ENCODE measurements at regions not wholly inside any gene's neighbourhood (a gene's known extent, or its start where the extent isn't known, plus 50 kb on each side); places are given as distances from the start of the nearest gene placed in this dataset.

DNA sequence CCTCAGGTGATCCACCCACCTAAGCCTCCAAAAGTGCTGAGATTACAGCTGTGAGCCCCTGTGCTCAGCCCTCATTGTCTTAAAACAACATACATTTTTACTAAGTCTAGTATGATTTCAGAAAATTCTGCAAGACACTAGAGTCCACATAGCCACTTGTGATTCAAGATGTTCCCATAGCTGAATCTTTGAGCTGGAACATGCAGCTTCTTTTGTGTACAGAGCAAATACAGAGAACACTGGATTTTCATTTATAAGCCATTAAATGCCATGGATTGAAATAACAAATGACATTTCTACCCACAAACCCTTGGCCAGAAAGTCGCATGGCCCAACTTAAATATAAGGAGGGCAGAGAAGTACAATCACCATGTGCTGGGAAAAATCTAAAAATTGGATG lies 1489.2 kb upstream of the GBE1 start:
- Mint-ChIP-seq H3K4me3 (no peak overlapping the region), H3K27me3 (ENCODE audit: insufficient read depth, low read depth, poor library complexity) (no peaks in the 10 kb centered on the region), H3K36me3 (ENCODE audit: low read depth) (no peaks in the 10 kb centered on the region), H3K4me1 (no peaks in the 10 kb centered on the region), H3K27ac (no peak overlapping the region), H3K9me3 (0 out of 3 replicates have a peak, but pooled peaks cover under 1% of the 10 kb centered on the region)
- no peak overlapping the region for H3K27ac ChIP-seq (ENCODE audit: low read depth)
- H3K79me2 ChIP-seq (replicated peaks; ENCODE audit: insufficient read depth), result no peaks in the 10 kb centered on the region
- H3F3A ChIP-seq (replicated peaks; ENCODE audit: low read depth), result no peaks in the 10 kb centered on the region
- H3K36me3 ChIP-seq (ENCODE audit: insufficient read depth), result no peaks in the 10 kb centered on the region
- no peak for DNase-seq (ENCODE audit: low spot score)
- no peak overlapping the region for H3K4me2 ChIP-seq
- no peaks in the 10 kb centered on the region for H3K4me1 ChIP-seq (ENCODE audit: insufficient read depth)
- peaks cover 4% of the 10 kb centered on the region for H3K9me2 ChIP-seq (ENCODE audit: insufficient read depth)
- no peaks in the 10 kb centered on the region for H4K20me1 ChIP-seq (replicated peaks; ENCODE audit: insufficient read depth)
- ATAC-seq, result no peak
- H2AFZ ChIP-seq, result 0 out of 2 replicates have a peak overlapping the region, but pooled peaks have one; percentile 4
- no peak overlapping the region for H3K4me3 ChIP-seq
- H3K27me3 ChIP-seq (ENCODE audit: insufficient read depth), result no peaks in the 10 kb centered on the region
- TF ChIP-seq, protein P1, sequence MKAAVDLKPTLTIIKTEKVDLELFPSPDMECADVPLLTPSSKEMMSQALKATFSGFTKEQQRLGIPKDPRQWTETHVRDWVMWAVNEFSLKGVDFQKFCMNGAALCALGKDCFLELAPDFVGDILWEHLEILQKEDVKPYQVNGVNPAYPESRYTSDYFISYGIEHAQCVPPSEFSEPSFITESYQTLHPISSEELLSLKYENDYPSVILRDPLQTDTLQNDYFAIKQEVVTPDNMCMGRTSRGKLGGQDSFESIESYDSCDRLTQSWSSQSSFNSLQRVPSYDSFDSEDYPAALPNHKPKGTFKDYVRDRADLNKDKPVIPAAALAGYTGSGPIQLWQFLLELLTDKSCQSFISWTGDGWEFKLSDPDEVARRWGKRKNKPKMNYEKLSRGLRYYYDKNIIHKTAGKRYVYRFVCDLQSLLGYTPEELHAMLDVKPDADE (IDR thresholded peaks at IDR 0.05), result no peak
- TF ChIP-seq NANOG (IDR thresholded peaks at IDR 0.05; ENCODE audit: borderline replicate concordance) (no peak), ZNF114 (CRISPR knock-in tag; IDR thresholded peaks at IDR 0.05) (no peak), JUNB (IDR thresholded peaks at IDR 0.05; ENCODE audit: unreplicated experiment) (no peak), EZH2 (IDR thresholded peaks at IDR 0.05; ENCODE audit: low read depth, unreplicated experiment) (no peak), EZH2phosphoT487 (IDR thresholded peaks at IDR 0.05; ENCODE audit: unreplicated experiment) (no peak), STAT1 (IDR thresholded peaks at IDR 0.05; ENCODE audit: unreplicated experiment) (no peak), POLR2AphosphoS5 (IDR thresholded peaks at IDR 0.05; ENCODE audit: low read depth) (no peak), CREB1 (CRISPR knock-in tag; IDR thresholded peaks at IDR 0.05; ENCODE audit: low read depth) (no peak), ZNF331 (CRISPR knock-in tag; IDR thresholded peaks at IDR 0.05; ENCODE audit: low read depth) (no peak)
- TF ChIP-seq, protein P2, sequence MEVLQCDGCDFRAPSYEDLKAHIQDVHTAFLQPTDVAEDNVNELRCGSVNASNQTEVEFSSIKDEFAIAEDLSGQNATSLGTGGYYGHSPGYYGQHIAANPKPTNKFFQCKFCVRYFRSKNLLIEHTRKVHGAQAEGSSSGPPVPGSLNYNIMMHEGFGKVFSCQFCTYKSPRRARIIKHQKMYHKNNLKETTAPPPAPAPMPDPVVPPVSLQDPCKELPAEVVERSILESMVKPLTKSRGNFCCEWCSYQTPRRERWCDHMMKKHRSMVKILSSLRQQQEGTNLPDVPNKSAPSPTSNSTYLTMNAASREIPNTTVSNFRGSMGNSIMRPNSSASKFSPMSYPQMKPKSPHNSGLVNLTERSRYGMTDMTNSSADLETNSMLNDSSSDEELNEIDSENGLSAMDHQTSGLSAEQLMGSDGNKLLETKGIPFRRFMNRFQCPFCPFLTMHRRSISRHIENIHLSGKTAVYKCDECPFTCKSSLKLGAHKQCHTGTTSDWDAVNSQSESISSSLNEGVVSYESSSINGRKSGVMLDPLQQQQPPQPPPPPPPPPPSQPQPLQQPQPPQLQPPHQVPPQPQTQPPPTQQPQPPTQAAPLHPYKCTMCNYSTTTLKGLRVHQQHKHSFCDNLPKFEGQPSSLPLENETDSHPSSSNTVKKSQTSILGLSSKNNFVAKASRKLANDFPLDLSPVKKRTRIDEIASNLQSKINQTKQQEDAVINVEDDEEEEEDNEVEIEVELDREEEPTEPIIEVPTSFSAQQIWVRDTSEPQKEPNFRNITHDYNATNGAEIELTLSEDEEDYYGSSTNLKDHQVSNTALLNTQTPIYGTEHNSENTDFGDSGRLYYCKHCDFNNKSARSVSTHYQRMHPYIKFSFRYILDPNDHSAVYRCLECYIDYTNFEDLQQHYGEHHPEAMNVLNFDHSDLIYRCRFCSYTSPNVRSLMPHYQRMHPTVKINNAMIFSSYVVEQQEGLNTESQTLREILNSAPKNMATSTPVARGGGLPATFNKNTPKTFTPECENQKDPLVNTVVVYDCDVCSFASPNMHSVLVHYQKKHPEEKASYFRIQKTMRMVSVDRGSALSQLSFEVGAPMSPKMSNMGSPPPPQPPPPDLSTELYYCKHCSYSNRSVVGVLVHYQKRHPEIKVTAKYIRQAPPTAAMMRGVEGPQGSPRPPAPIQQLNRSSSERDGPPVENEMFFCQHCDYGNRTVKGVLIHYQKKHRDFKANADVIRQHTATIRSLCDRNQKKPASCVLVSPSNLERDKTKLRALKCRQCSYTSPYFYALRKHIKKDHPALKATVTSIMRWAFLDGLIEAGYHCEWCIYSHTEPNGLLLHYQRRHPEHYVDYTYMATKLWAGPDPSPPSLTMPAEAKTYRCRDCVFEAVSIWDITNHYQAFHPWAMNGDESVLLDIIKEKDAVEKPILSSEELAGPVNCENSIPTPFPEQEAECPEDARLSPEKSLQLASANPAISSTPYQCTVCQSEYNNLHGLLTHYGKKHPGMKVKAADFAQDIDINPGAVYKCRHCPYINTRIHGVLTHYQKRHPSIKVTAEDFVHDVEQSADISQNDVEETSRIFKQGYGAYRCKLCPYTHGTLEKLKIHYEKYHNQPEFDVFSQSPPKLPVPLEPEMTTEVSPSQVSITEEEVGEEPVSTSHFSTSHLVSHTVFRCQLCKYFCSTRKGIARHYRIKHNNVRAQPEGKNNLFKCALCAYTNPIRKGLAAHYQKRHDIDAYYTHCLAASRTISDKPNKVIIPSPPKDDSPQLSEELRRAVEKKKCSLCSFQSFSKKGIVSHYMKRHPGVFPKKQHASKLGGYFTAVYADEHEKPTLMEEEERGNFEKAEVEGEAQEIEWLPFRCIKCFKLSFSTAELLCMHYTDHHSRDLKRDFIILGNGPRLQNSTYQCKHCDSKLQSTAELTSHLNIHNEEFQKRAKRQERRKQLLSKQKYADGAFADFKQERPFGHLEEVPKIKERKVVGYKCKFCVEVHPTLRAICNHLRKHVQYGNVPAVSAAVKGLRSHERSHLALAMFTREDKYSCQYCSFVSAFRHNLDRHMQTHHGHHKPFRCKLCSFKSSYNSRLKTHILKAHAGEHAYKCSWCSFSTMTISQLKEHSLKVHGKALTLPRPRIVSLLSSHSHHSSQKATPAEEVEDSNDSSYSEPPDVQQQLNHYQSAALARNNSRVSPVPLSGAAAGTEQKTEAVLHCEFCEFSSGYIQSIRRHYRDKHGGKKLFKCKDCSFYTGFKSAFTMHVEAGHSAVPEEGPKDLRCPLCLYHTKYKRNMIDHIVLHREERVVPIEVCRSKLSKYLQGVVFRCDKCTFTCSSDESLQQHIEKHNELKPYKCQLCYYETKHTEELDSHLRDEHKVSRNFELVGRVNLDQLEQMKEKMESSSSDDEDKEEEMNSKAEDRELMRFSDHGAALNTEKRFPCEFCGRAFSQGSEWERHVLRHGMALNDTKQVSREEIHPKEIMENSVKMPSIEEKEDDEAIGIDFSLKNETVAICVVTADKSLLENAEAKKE (CRISPR knock-in tag; IDR thresholded peaks at IDR 0.05), result no peak
- TF ChIP-seq, protein P3, sequence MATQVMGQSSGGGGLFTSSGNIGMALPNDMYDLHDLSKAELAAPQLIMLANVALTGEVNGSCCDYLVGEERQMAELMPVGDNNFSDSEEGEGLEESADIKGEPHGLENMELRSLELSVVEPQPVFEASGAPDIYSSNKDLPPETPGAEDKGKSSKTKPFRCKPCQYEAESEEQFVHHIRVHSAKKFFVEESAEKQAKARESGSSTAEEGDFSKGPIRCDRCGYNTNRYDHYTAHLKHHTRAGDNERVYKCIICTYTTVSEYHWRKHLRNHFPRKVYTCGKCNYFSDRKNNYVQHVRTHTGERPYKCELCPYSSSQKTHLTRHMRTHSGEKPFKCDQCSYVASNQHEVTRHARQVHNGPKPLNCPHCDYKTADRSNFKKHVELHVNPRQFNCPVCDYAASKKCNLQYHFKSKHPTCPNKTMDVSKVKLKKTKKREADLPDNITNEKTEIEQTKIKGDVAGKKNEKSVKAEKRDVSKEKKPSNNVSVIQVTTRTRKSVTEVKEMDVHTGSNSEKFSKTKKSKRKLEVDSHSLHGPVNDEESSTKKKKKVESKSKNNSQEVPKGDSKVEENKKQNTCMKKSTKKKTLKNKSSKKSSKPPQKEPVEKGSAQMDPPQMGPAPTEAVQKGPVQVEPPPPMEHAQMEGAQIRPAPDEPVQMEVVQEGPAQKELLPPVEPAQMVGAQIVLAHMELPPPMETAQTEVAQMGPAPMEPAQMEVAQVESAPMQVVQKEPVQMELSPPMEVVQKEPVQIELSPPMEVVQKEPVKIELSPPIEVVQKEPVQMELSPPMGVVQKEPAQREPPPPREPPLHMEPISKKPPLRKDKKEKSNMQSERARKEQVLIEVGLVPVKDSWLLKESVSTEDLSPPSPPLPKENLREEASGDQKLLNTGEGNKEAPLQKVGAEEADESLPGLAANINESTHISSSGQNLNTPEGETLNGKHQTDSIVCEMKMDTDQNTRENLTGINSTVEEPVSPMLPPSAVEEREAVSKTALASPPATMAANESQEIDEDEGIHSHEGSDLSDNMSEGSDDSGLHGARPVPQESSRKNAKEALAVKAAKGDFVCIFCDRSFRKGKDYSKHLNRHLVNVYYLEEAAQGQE (IDR thresholded peaks at IDR 0.05; ENCODE audit: unreplicated experiment), result no peak
- TF ChIP-seq, protein P4, sequence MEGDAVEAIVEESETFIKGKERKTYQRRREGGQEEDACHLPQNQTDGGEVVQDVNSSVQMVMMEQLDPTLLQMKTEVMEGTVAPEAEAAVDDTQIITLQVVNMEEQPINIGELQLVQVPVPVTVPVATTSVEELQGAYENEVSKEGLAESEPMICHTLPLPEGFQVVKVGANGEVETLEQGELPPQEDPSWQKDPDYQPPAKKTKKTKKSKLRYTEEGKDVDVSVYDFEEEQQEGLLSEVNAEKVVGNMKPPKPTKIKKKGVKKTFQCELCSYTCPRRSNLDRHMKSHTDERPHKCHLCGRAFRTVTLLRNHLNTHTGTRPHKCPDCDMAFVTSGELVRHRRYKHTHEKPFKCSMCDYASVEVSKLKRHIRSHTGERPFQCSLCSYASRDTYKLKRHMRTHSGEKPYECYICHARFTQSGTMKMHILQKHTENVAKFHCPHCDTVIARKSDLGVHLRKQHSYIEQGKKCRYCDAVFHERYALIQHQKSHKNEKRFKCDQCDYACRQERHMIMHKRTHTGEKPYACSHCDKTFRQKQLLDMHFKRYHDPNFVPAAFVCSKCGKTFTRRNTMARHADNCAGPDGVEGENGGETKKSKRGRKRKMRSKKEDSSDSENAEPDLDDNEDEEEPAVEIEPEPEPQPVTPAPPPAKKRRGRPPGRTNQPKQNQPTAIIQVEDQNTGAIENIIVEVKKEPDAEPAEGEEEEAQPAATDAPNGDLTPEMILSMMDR (conservative IDR thresholded peaks at IDR 0.05; ENCODE audit: low read depth in 2 of 2), result no peak
